ENCODE measurements at regions not wholly inside any gene's neighbourhood (a gene's known extent, or its start where the extent isn't known, plus 50 kb on each side); places are given as distances from the start of the nearest gene placed in this dataset.

DNA sequence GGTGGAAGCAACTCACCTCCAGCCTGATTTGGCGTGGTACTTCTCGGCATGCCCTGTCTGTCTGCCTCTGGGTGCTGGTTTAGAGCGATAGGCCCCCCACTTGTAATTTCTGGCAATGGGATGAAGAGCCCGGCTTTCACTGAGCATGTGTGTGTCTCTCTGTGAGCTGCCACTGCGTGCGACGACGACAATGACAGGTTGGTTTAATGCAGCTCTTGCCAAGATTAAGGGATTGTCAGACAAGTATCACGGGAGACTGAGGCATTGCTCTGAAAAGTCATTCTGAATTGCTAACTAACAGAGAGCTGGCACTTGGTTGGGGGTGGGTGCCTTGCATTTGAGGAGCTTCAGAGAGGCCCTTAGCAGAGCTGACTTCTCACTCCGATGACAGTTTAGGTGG, 348.8 kb upstream of the CLINT1 start:
- H3K4me3 ChIP-seq (ENCODE audit: low read length) = no peak overlapping the region
- no peak overlapping the region for H2AFZ ChIP-seq (ENCODE audit: low read length)
- H3K4me1 ChIP-seq (ENCODE audit: low read length) = no peaks in the 10 kb centered on the region
- no peaks in the 10 kb centered on the region for H3K9me3 ChIP-seq (replicated peaks; ENCODE audit: insufficient read depth, low read length)
- DNase-seq = no peak
- no peak overlapping the region for H3K27ac ChIP-seq (ENCODE audit: low read length)
- no peaks in the 10 kb centered on the region for H3K27me3 ChIP-seq (replicated peaks; ENCODE audit: insufficient read depth, low read length)
- no peak overlapping the region for H3K9ac ChIP-seq (ENCODE audit: low read length)
- no peaks in the 10 kb centered on the region for H3K36me3 ChIP-seq (replicated peaks; ENCODE audit: insufficient read depth, low read length)
- TF ChIP-seq EZH2 (optimal IDR thresholded peaks at IDR 0.05; ENCODE audit: low read depth, low read length) = no peak
- TF ChIP-seq, protein P1, sequence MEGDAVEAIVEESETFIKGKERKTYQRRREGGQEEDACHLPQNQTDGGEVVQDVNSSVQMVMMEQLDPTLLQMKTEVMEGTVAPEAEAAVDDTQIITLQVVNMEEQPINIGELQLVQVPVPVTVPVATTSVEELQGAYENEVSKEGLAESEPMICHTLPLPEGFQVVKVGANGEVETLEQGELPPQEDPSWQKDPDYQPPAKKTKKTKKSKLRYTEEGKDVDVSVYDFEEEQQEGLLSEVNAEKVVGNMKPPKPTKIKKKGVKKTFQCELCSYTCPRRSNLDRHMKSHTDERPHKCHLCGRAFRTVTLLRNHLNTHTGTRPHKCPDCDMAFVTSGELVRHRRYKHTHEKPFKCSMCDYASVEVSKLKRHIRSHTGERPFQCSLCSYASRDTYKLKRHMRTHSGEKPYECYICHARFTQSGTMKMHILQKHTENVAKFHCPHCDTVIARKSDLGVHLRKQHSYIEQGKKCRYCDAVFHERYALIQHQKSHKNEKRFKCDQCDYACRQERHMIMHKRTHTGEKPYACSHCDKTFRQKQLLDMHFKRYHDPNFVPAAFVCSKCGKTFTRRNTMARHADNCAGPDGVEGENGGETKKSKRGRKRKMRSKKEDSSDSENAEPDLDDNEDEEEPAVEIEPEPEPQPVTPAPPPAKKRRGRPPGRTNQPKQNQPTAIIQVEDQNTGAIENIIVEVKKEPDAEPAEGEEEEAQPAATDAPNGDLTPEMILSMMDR (IDR thresholded peaks at IDR 0.05; ENCODE audit: low read length) = no peak
- no peak for TF ChIP-seq EZH2phosphoT487 (IDR thresholded peaks at IDR 0.05; ENCODE audit: low read length)
- H4K20me1 ChIP-seq (ENCODE audit: insufficient read depth, low read length) = no peaks in the 10 kb centered on the region
- H3F3A ChIP-seq (ENCODE audit: insufficient read depth, low read length) = no peaks in the 10 kb centered on the region
- no peaks in the 10 kb centered on the region for H3K9me2 ChIP-seq (replicated peaks; ENCODE audit: insufficient read depth, low read length)
- H3K4me2 ChIP-seq (ENCODE audit: low read depth, low read length) = no peak overlapping the region
- no peaks in the 10 kb centered on the region for H3K79me2 ChIP-seq (ENCODE audit: low read length)

DNA sequence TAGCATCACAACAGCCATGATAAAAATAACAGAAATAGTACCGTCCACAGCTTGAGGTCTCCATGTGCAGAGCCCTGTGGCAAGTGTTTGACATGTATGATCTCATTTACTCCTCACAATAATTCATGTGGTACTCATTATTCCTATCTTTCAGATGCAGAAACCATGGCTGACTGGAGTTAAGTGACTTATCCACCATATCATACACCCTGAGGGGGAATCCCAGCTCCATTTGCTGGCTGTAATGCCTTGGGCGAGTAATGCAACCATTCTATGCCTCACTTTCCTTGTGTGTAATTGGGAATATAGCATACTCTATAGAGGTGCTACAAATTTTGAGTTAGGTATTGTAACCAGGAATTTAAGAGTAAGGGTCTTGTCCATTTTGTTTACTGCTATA, 347.0 kb upstream of the CLINT1 start:
- Histone ChIP-seq H3K79me2 (ENCODE audit: low read length) (no peaks in the 10 kb centered on the region), H2AFZ (ENCODE audit: low read length) (no peak overlapping the region), H3K27me3 (replicated peaks; ENCODE audit: insufficient read depth, low read length) (no peaks in the 10 kb centered on the region), H4K20me1 (ENCODE audit: insufficient read depth, low read length) (no peaks in the 10 kb centered on the region), H3K4me1 (ENCODE audit: low read length) (no peaks in the 10 kb centered on the region), H3K4me3 (ENCODE audit: low read length) (no peak overlapping the region), H3K9me3 (replicated peaks; ENCODE audit: insufficient read depth, low read length) (no peaks in the 10 kb centered on the region), H3K9ac (ENCODE audit: low read length) (no peak overlapping the region), H3K27ac (ENCODE audit: low read length) (no peak overlapping the region), H3F3A (ENCODE audit: insufficient read depth, low read length) (no peaks in the 10 kb centered on the region), H3K9me2 (replicated peaks; ENCODE audit: insufficient read depth, low read length) (no peaks in the 10 kb centered on the region), H3K4me2 (ENCODE audit: low read depth, low read length) (no peak overlapping the region), H3K36me3 (replicated peaks; ENCODE audit: insufficient read depth, low read length) (no peaks in the 10 kb centered on the region)
- TF ChIP-seq EZH2 (optimal IDR thresholded peaks at IDR 0.05; ENCODE audit: low read depth, low read length) = no peak
- no peak for TF ChIP-seq EZH2phosphoT487 (IDR thresholded peaks at IDR 0.05; ENCODE audit: low read length)
- TF ChIP-seq, protein P1 (IDR thresholded peaks at IDR 0.05; ENCODE audit: low read length) = no peak
- DNase-seq = no peak

DNA sequence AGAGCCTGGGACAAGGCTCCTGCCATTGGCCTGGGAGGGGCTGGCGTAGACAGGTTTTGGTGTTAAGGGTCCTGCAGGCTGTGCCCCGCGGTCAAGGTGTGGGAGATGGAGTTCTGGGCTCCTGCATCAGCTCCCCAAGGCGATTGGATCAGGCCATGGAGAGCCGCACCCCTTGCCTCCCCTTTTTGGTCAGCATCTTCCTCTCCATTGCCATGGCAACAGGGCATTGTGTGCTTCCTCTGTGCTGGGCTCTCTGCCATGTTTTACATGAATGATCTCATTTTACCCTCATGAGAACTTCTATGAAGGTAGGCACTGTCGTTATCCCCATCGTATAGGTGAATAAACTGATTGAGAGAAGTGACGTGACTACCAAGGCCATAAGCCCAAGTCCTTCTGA, 344.3 kb upstream of the CLINT1 start:
- Histone ChIP-seq H3K9me2 (replicated peaks; ENCODE audit: insufficient read depth, low read length) (no peaks in the 10 kb centered on the region), H3K27ac (ENCODE audit: low read length) (no peak overlapping the region), H3K79me2 (ENCODE audit: low read length) (no peaks in the 10 kb centered on the region), H3K4me3 (ENCODE audit: low read length) (no peak overlapping the region), H3K9me3 (replicated peaks; ENCODE audit: insufficient read depth, low read length) (no peaks in the 10 kb centered on the region), H3F3A (ENCODE audit: insufficient read depth, low read length) (no peaks in the 10 kb centered on the region), H3K4me2 (ENCODE audit: low read depth, low read length) (no peak overlapping the region), H3K9ac (ENCODE audit: low read length) (no peak overlapping the region), H3K36me3 (replicated peaks; ENCODE audit: insufficient read depth, low read length) (no peaks in the 10 kb centered on the region), H3K27me3 (replicated peaks; ENCODE audit: insufficient read depth, low read length) (no peaks in the 10 kb centered on the region), H4K20me1 (ENCODE audit: insufficient read depth, low read length) (no peaks in the 10 kb centered on the region), H2AFZ (ENCODE audit: low read length) (no peak overlapping the region), H3K4me1 (ENCODE audit: low read length) (peaks cover 12% of the 10 kb centered on the region)
- DNase-seq = no peak
- TF ChIP-seq, protein P1 (IDR thresholded peaks at IDR 0.05; ENCODE audit: low read length) = no peak
- TF ChIP-seq EZH2 (optimal IDR thresholded peaks at IDR 0.05; ENCODE audit: low read depth, low read length) (no peak), EZH2phosphoT487 (IDR thresholded peaks at IDR 0.05; ENCODE audit: low read length) (no peak)

Measured in MM.1S (cell line).